Activated CD8-positive, alpha-beta T cell treated with anti-CD3 and anti-CD28 coated beads for 36 hours (primary cell): ENCODE measurements at regions not wholly inside any gene's neighbourhood (a gene's known extent, or its start where the extent isn't known, plus 50 kb on each side); places are given as distances from the start of the nearest gene placed in this dataset.

Experiments used
- ATAC-seq: fragments of 200-7000 bp; cut with Tn5 transposase; one replicate; pipeline ENCODE4 v1.10.0; 2021; ENCODE audit warnings: mild to moderate bottlenecking, moderate library complexity
- CTCF ChIA-PET: fragments of 350-600 bp; sonication (Branson Sonifier 250); formaldehyde crosslinking; loops from one replicate; lab custom pipeline; 2021; ENCODE audit warnings: antibody characterized with exemption; lab: Charles Lee
- POLR2A ChIA-PET: fragments of 350-600 bp; sonication (Branson Sonifier 250); formaldehyde crosslinking; loops from one replicate; lab custom pipeline; 2021; ENCODE audit warnings: antibody characterized with exemption; lab: Charles Lee
- DNase-seq: peaks from one replicate; pipeline ENCODE4 v3.0.0-alpha.2; 2020
- H3K27ac Mint-ChIP-seq: one replicate; pipeline ENCODE4 v1.8.0; 2021; ENCODE audit warnings: mild to moderate bottlenecking, mixed read lengths
- H3K27me3 Mint-ChIP-seq: one replicate; pipeline ENCODE4 v1.8.0; 2021; ENCODE audit warnings: mixed read lengths
- H3K36me3 Mint-ChIP-seq: one replicate; pipeline ENCODE4 v1.8.0; 2021; ENCODE audit warnings: low read depth, mixed read lengths
- H3K4me1 Mint-ChIP-seq: one replicate; pipeline ENCODE4 v1.8.0; 2021; ENCODE audit warnings: low read depth, mixed read lengths
- H3K4me3 Mint-ChIP-seq: one replicate; pipeline ENCODE4 v1.8.0; 2021; ENCODE audit warnings: mild to moderate bottlenecking, moderate library complexity, mixed read lengths
- H3K9me3 Mint-ChIP-seq: one replicate; pipeline ENCODE4 v1.8.0; 2021; ENCODE audit warnings: mixed read lengths
- CTCF ChIP-seq: fragments of 200-600 bp; IDR thresholded peaks from one replicate; pipeline ENCODE4 v1.8.0; 2022; ENCODE audit warnings: antibody characterized with exemption, mild to moderate bottlenecking
- intact Hi-C: fragments of 100-400 bp; cut with micrococcal nuclease; formaldehyde crosslinking; loops from one replicate; pipeline ENCODE4 v1.10.0; 2022

- Mint-ChIP-seq H3K27ac (no peak overlapping the region), H3K9me3 (peaks cover 11% of the 10 kb centered on the region), H3K4me3 (no peak overlapping the region), H3K36me3 (no peaks in the 10 kb centered on the region), H3K27me3 (no peaks in the 10 kb centered on the region), H3K4me1 (no peaks in the 10 kb centered on the region)
- no peak for DNase-seq
- no peak for TF ChIP-seq CTCF
- POLR2A ChIA-PET = no interaction called here
- no peak for ATAC-seq
- intact Hi-C loops = no loop called here
- CTCF ChIA-PET = no interaction called here
Measured at GRCh38 chr10:107899502-107900062, 735.1 kb upstream of the SORCS1 start.

GRCh38 chr10:107899075-107899474, 734.6 kb upstream of the SORCS1 start:
- Mint-ChIP-seq H3K36me3 (no peaks in the 10 kb centered on the region), H3K27me3 (no peaks in the 10 kb centered on the region), H3K4me1 (no peaks in the 10 kb centered on the region), H3K9me3 (peaks cover 9% of the 10 kb centered on the region), H3K27ac (no peak overlapping the region), H3K4me3 (no peak overlapping the region)
- no peak for DNase-seq
- TF ChIP-seq CTCF = no peak
- intact Hi-C loops = no loop called here
- ATAC-seq = no peak
- POLR2A ChIA-PET = no interaction called here
- CTCF ChIA-PET = no interaction called here

- H3K4me3 Mint-ChIP-seq = no peak overlapping the region
- DNase-seq (no peak), ATAC-seq (no peak)
- TF ChIP-seq CTCF = no peak
- intact Hi-C loops = no loop called here
- H3K9me3 Mint-ChIP-seq = peaks cover 9% of the 10 kb centered on the region
- no peak overlapping the region for H3K27ac Mint-ChIP-seq
- POLR2A ChIA-PET = no interaction called here
- H3K4me1 Mint-ChIP-seq = no peaks in the 10 kb centered on the region
- CTCF ChIA-PET = no interaction called here
- H3K36me3 Mint-ChIP-seq = no peaks in the 10 kb centered on the region
- H3K27me3 Mint-ChIP-seq = no peaks in the 10 kb centered on the region
Measured at GRCh38 chr10:107898392-107898791, 733.9 kb upstream of the SORCS1 start.

GRCh38 chr10:107894516-107894915, 730.0 kb upstream of the SORCS1 start:
- Mint-ChIP-seq H3K36me3 (no peaks in the 10 kb centered on the region), H3K4me3 (no peak overlapping the region), H3K4me1 (no peaks in the 10 kb centered on the region), H3K27ac (no peak overlapping the region), H3K9me3 (peaks cover 2% of the 10 kb centered on the region), H3K27me3 (no peaks in the 10 kb centered on the region)
- POLR2A ChIA-PET = no interaction called here
- CTCF ChIA-PET = no interaction called here
- ATAC-seq = no peak
- intact Hi-C loops = no loop called here
- no peak for TF ChIP-seq CTCF
- no peak for DNase-seq

GRCh38 chr10:107889105-107889504, 724.6 kb upstream of the SORCS1 start:
- Mint-ChIP-seq H3K36me3 (no peaks in the 10 kb centered on the region), H3K27me3 (no peaks in the 10 kb centered on the region), H3K9me3 (peaks cover 5% of the 10 kb centered on the region), H3K27ac (no peak overlapping the region), H3K4me1 (no peaks in the 10 kb centered on the region), H3K4me3 (no peak overlapping the region)
- DNase-seq = no peak
- CTCF ChIA-PET = no interaction called here
- TF ChIP-seq CTCF = no peak
- no peak for ATAC-seq
- intact Hi-C loops = no loop called here
- POLR2A ChIA-PET = no interaction called here
